Renal cortex interstitium (tissue), 11 donors: ENCODE measurements at regions not wholly inside any gene's neighbourhood (a gene's known extent, or its start where the extent isn't known, plus 50 kb on each side); places are given as distances from the start of the nearest gene placed in this dataset.

ENCODE experiments used
- DNase-seq, 11 donors: peaks; one replicate each; pipeline ENCODE4 v3.0.0-alpha.2; 2013; ENCODE audit warnings: low read depth in 9 of 11, low spot score in 4 of 11; ENCODE audit errors: extremely low read depth in 1 of 11

DNA sequence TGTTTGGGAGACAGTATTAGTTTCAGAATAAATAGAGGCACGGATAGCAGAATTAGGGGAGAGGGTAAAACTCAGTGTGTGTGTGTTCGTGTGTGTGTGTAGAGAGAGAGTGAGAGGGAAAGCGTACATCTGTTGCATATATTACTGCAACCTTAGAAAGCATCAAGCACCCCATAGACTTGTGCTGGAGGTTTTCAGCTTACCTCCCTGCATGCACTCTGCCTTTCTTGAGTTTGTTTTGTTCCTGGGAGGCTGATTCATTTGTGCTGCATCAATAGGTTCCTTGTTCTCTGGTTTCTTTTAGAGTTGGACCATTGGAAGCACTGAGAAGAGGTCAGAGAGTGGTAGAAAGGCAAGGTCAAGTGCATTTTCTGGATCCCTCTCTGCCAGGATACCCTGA lies 104.4 kb upstream of the KCNK1 start:
- no peak for DNase-seq

DNA sequence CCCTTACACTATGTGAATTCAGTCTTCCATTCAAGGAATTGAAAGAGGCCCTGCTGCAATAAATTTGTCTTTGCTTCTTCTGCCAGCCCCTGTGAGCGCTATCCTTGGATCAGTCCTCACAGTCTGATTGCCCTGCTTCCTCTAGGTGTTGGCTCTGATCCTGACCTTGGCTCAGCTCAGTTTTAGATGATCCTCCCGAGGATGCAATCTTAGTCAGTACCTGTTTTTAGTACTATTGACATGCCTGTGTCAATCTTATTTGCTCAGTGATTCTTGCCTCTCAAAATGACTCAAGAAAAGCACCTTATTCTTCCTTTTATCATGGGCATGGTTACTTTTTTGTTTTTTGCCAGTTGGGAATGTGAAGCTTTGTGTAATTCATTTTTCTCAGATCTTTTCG lies 101.4 kb upstream of the KCNK1 start:
- no peak for DNase-seq

DNA sequence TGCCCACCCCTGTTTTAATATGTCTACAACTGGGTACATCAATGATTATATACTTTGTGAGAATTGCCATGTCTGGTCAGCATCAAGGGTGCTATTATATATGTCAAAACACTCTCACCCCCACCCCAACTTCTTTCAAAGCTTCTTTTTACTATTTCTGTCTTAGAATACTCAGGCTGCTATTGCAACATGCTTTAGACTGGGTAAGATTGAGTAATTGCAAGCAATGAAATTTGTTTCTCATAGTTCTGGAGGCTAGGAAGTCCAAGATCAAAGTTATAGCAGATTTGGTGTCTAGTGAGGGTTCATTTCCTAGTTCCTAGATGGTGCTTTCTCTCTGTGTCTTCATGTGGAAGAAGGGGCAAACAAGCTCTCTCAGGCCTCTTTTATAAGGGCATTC lies 100.5 kb upstream of the KCNK1 start:
- no peak for DNase-seq

DNA sequence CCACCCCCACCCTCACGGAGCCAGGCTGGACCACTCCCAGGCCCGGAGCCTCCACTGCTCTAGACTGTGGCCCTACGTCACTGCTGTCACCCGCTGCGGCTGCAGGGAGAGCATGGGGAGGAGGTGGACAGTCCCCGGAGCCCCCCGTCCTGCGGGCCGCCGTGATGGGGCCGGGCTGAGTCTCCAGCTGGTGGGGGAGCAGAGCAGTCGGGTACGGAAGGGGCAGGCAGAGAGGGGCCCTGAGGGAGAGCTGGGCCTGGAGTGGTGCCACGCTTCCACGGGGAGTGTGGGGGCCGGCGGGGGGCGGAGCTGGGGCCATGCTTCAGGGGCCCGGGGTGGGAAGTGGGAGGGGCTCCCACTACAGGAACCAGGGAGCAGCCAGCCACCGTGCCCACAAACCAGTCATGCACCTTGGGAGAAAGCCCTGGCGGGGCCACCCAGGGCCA lies 98.9 kb upstream of the KCNK1 start:
- DNase-seq: no peak

DNA sequence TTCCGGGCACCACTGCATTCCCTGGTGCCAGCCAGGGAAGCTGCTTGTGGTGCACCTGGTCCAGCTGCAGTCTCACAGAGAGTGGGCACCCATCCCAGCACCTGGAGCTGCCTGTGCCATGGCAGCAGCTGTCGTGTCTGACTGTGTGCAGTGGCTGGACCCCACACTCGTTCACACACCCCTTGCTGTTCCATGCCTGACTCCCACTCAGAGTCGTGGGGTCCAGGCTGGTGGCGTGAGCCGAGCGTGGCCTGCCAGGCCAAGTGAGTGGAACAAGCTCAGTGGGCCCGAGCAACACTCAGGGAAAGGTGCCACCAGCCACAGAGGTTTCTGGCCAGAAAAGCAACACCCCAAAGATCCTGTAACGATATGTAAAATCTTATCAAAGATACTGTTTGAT lies 97.2 kb upstream of the KCNK1 start:
- no peak for DNase-seq

DNA sequence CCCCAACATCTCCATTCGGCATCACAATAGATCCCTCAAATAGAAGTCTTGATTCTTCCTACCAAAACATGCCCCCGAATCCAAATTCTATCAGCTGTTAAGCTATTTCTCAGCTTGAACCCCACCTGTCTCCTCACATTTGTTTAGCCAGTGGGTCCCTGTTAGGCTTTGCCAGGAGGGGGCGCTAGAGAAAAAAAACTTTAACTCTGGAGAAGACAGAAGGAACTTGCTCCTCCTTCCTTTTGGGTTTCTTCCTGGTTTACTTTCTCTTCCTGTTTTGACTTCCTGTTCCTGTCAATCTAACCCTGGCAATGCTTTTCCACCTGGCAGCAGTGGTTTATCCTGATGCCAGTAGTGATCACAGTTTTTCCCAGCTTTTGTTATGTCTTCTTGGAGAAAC lies 95.6 kb upstream of the KCNK1 start:
- peak in 2 of 11 donors; percentile 2 to 8 for DNase-seq

DNA sequence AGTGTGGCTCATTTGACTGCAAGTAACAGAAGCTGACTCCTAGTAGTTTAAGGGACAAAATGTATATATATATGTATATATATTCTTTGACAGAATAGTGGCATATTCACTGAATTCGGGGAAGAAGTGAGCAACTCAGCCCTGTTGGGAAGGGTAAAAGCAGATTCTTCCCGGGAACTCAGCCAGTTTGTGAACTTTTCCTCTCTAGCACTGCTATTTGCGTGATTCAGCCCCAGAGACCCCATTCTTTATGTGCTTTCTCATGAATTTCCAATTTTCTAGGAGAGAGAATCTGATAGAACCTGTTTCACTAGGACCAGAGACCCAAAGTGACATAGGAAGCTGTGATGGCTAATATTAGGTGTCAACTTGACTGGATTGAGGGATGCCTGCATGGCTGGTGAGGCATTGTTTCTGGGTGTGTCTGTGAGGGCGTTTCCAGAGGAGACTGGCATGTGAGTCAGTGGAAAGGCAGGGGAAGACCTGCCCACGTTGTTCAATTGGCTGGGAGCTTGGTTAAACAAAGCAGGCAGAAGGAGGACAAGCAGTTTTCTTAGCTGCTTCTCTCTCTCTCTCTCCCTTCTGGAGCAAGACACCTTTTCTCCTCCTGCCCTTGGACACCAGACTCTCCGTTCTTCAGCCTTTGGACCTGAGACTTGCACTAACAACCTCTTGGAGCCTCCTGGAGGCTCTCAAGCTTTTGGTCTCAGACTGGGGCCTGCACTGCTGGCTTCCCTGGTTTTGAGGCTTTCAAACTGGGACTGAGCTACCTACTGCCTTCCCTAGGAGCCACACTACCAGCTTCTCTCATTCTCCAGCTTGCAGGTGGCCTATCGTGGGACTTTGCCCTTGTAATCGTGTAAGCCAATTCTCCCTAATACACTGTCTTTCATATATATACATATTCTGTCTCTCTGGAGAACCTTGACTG lies 93.4 kb upstream of the KCNK1 start:
- DNase-seq: no peak

DNA sequence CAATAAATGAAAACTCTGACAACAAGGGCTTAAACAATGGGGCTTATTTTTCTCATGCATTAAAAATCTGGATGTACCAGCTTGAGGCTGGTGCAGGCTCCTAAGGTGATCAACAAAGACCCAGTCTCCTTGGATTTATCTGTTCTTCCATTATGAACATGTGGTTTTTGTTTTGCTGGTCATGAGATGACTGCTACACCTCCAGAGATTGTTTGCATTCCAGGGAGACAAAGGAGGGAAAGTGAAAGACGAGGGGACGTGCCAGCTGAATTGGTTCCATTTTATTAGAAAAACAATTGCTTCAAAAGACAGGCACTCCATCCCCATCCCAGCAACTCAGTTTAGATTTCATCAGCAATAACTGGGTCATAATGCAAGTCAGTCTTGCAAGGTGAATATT lies 90.9 kb upstream of the KCNK1 start:
- no peak for DNase-seq

DNA sequence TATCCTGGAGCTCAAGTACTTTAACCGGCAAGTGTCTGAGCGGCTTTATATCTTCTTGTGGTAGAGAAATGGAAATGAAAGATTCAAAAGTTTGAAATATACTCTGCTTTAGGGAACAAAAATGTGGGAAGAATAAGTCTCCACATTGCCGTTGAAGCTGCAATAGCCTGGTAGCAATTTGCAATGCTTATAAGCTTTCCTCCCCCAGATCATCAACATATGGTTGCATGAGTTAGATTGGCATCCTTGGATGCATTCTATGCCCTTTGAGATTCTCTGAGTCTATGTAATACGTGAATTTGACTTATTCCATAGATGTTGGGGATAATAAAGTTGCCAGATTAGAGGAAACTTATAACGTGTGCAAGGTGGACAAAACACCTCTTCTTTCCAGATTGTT lies 86.1 kb upstream of the KCNK1 start:
- DNase-seq: no peak

DNA sequence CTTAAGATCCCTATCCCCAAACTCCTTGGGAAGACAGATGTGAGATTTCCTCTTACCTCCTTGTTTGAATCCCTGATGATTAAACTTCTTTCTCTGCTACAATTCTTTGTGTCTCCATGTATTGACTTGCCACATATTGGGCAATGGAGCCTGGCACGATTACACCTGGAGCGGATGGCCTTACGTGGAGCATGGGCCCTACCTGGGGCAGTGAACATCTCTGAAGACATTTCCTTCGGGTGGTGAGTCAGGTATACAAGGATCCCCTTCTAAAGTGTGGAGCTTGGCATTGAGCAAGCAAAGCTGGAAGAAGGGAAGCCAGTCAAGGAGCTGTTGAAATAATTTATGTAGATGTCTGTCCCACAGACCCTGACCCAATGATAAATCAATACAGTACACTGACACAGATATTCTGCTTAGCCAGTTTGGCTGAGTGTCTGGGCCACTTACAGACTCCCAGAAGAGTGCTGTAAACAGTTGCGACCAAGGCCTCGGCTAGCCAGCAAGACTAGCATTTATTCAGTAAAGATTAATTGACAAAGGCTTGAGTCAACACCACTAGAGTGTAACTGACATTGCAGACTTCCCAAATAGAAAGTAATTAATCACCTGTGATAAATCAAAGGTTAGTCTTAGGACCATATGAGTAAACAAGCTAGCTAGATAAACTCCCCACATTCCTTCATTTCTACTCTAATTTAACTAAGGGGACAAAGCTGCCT lies 83.1 kb upstream of the KCNK1 start:
- DNase-seq: no peak

DNA sequence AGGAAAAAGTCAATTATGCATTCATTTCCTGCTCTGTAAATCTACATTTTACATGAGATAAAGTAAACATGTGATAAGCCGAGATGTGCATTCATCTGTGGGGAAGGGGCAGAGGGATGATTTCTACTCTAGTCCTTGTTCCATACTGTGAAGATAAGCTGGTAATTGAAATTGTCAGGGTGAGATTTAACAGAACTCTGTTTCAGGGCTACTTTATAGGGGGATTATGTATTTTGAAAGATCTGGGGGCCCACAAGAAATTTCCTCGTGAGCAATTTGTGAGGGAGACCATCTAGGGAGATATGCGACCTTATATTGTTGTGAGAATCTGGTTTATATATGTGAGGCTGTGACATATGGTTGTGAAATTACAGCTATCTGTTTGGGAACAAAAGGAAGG lies 73.1 kb upstream of the KCNK1 start:
- no peak for DNase-seq

DNA sequence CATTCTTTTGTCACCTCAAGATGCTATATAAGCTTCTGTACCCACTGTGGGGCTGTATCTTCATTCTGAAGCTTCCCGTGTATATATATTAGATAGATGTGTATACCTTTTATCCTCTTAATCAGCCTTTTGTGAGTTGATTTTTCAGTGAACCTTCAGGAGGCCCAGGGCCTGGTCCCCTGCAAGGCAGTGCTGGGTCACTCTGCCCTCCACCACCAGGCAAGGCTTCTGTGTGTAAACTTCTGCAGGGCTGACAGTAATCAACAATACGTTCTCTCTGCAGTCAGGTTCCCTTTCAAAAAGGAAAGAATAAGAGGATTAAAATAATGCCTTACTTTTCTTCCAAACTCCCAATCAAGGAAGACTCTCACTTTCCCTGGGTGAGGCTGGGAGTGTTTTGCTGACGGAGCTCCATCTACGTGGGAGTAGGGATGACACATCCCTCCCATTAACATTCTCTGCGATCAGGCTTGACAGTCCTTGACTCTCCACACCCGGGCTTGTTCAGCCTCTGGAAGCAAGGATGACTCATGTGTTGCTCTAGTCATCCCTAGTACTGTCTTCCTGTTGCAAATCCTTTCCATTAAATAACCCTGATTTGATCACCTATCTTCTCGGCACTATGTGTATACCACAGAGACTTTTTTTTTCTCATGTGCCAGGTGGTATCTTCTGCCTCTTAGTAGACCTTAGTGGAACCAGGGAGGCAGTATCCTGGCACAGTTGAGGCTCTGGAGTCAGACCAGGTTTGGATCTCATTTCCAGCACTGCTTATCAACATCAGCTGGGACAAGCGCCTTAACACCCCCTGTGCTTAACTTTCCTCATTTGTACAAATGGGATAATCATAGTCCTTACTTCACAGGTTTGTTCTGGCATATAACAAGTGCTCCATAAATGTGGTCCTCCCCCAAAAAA lies 70.3 kb upstream of the KCNK1 start:
- DNase-seq: peak in 6 of 11 donors; percentile 3 to 51 (median 30)

DNA sequence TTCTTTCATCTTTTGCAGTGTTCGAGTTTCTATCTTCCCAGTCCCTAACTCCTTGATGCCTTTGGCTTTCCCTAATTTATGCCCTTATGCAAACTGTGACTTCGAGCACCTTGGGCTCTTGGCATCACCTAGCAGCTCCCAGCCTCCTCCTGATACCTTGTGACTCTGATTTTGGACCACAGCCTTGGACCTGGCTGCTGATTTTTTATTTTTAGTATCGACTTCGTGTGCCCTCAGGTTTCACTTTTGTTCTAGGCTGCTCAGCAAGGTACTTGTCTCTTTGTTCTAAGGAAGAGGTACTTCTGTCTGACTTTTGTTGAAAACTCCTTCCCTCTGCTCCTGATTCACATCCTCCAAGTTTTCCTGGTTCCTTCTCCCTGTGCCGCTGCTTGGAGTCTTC lies 69.6 kb upstream of the KCNK1 start:
- no peak for DNase-seq

DNA sequence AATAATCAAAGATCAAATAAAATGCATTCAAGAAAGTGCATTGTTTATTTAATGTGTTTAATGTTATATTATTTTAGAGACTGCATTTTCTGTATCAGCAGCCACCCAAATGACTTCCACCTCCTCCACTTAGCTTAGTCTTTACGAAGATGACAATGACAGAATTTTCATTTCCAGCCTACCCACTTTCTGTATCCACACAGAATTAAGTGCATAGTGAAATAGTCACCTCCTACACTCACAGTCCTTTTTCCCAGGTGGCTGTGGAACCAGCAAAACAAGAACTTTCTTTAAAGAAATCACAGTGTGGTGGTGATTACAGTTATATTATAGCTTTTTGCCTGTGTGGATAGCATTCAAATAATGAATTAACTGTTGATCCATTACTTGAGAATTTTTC lies 66.2 kb upstream of the KCNK1 start:
- no peak for DNase-seq

DNA sequence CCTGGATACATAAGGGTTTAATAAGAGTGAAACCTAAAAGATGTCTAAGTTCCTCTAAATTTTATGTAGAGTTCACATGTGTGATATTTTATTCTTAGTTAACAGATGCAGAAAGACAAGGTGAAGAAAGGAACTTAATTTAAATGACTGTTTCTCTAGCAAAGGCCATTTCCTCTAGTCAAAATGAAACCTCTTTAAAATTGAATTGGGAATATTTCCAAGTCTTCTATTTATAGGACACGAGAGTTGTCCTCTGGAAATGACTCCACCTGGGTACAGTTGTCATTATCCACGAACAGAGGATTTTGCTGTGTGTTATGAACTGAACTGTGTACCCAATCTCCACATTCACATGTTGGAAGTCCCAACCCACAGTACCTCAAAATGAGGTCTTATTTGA lies 64.5 kb upstream of the KCNK1 start:
- no peak for DNase-seq

DNA sequence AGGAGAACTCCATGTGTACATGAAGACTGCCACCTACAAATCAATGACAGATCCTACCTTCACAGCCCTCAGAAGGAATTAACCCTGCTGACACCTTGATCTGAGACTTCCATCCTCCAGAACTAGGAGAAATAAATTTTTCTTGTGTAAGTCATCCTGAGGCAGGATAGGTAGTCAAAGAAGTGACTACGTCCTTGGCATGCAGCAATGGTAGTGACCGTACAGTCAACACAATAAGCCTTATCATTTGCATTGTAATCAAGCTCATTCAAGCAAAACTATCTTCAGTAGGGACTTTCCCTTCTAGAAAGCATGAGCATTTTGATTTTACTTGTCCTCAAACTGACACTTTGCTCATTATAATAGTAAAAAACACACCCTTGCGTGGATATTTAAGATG lies 64.0 kb upstream of the KCNK1 start:
- DNase-seq: no peak

DNA sequence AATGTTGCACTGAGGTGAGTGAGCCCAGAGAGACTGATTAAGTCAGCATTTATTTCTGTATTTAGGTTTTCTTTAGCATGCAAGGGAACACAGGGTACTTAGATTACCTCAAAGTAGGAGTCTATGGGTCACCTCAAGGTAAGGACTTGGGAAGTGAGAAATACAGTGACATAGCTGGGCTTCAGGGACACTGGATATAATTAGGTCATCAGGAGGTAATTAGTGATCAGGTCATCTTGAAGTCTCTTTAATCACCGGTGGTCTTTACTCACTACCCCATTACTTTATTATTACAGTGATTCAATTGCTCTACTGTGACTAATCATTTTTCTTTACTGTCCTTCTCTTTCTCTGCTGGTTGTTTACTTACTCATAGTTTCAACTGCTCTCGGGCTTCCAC lies 59.9 kb upstream of the KCNK1 start:
- no peak for DNase-seq

DNA sequence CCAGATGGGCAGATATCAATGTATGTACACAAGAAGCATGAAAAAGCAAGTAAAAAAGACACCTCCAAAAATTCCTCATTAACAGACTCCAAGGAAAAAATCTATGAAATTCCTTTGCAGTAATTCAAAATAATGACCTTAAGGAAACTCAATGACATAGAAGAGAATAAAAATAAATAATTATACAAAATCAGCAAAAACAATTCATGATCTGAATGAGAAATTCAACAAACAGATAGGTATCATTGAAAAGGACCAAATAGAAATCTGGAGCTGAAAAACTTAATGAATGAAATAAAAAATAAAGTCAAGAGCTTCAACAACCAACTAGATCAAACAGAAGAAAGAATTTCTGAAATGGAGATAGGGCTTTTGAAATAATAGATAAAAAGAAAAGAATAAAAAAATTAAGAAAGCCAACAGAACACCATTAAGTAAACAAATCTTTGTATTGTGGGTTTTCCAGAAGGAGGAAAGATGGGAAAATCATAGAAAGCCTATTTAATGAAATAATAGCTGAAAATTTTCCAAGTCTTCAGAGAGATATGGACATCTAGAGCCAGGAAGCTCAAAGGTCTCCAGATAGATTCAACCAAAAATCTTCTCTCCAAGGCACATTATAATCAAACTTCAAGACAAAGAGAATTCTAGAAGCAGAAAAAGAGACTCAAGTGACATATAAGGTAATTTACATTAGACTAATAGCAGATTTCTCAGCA lies 52.0 kb upstream of the KCNK1 start:
- DNase-seq: no peak
